Endodermal cell (in vitro differentiated cells): ENCODE measurements at regions not wholly inside any gene's neighbourhood (a gene's known extent, or its start where the extent isn't known, plus 50 kb on each side); places are given as distances from the start of the nearest gene placed in this dataset.

ENCODE experiments used
- DNase-seq: peaks from one replicate; pipeline ENCODE4 v3.0.0-alpha.2; 2017
- H3K27ac ChIP-seq: 2 replicates; pipeline ENCODE4 v1.5.1; 2013; ENCODE audit warnings: mild to moderate bottlenecking, low read depth, low read length, moderate library complexity
- H3K27me3 ChIP-seq: 2 replicates; pipeline ENCODE4 v1.6.1; 2013; ENCODE audit warnings: mild to moderate bottlenecking, low read length, moderate library complexity; ENCODE audit not compliant: insufficient read depth, control insufficient read depth, poor library complexity, severe bottlenecking
- H3K36me3 ChIP-seq: 2 replicates; pipeline ENCODE4 v1.7.0; 2013; ENCODE audit warnings: mild to moderate bottlenecking, low read length, moderate library complexity; ENCODE audit not compliant: control insufficient read depth, insufficient read depth
- H3K4me1 ChIP-seq: one replicate; pipeline ENCODE4 v1.7.0; 2013; ENCODE audit warnings: low read length; ENCODE audit not compliant: control insufficient read depth, insufficient read depth
- H3K4me3 ChIP-seq: 2 replicates; pipeline ENCODE4 v1.5.1; 2013; ENCODE audit warnings: mild to moderate bottlenecking, low read length, moderate library complexity
- H3K9ac ChIP-seq: 2 replicates; pipeline ENCODE4 v1.6.1; 2013; ENCODE audit warnings: mild to moderate bottlenecking, low read length, moderate library complexity; ENCODE audit not compliant: poor library complexity, severe bottlenecking; ENCODE audit errors: extremely low read depth
- H3K9me3 ChIP-seq: 2 replicates; pipeline ENCODE4 v1.6.1; 2013; ENCODE audit warnings: mild to moderate bottlenecking, low read length, moderate library complexity; ENCODE audit not compliant: control insufficient read depth
- H3K27ac Mint-ChIP-seq: 2 replicates; pipeline ENCODE4 v1.8.0; 2020; ENCODE audit warnings: mixed read lengths
- H3K27me3 Mint-ChIP-seq: 2 replicates; pipeline ENCODE4 v1.8.0; 2021; ENCODE audit warnings: mild to moderate bottlenecking, mixed read lengths; ENCODE audit not compliant: insufficient read depth
- H3K36me3 Mint-ChIP-seq: 2 replicates; pipeline ENCODE4 v1.8.0; 2020; ENCODE audit warnings: low read depth, mixed read lengths
- H3K4me1 Mint-ChIP-seq: 2 replicates; pipeline ENCODE4 v1.8.0; 2020; ENCODE audit warnings: mixed read lengths
- H3K4me3 Mint-ChIP-seq: 2 replicates; pipeline ENCODE4 v1.8.0; 2020; ENCODE audit warnings: mild to moderate bottlenecking, moderate library complexity, mixed read lengths
- H3K9me3 Mint-ChIP-seq: 2 replicates; pipeline ENCODE4 v1.8.0; 2020; ENCODE audit warnings: mild to moderate bottlenecking, mixed read lengths
- CTCF ChIP-seq: fragments of 200-600 bp; sonication (generic); conservative IDR thresholded peaks from 2 replicates; pipeline ENCODE4 v1.5.0; 2021; ENCODE audit warnings: antibody characterized with exemption, mild to moderate bottlenecking
- WGBS, 2 experiments: methylation state at CpG; one replicate each; pipeline versions ENCODE4 v1.1.5 to v1.1.7; 2013; ENCODE audit warnings: missing lambda C conversion rate in 2 of 2, mixed read lengths in 1 of 2; ENCODE audit not compliant: insufficient coverage in 1 of 2, insufficient read length in 1 of 2; 5-methylcytosine and 5-hydroxymethylcytosine counted together

- H3K27me3 ChIP-seq: no peaks in the 10 kb centered on the region
- no peak overlapping the region for H3K27ac ChIP-seq
- no peaks in the 10 kb centered on the region for H3K27me3 Mint-ChIP-seq
- H3K9me3 ChIP-seq: no peaks in the 10 kb centered on the region
- TF ChIP-seq CTCF: no peak
- no peak overlapping the region for H3K4me3 Mint-ChIP-seq
- 92 to 95% methylated on average over 4 of the region's 4 CpGs for WGBS, 2 experiments
- no peak overlapping the region for H3K9ac ChIP-seq
- H3K9me3 Mint-ChIP-seq: no peaks in the 10 kb centered on the region
- no peak overlapping the region for H3K4me3 ChIP-seq
- no peaks in the 10 kb centered on the region for H3K36me3 Mint-ChIP-seq
- H3K4me1 ChIP-seq: no peaks in the 10 kb centered on the region
- H3K36me3 ChIP-seq: no peaks in the 10 kb centered on the region
- peaks cover 3% of the 10 kb centered on the region for H3K4me1 Mint-ChIP-seq
- H3K27ac Mint-ChIP-seq: no peak overlapping the region
- DNase-seq: no peak
Observed at GRCh38 chr2:5042666-5043440, 649.3 kb upstream of the SOX11 start.

GRCh38 chr2:5051300-5051699 is 640.9 kb upstream of the SOX11 start:
- Mint-ChIP-seq H3K36me3 (no peaks in the 10 kb centered on the region), H3K27ac (no peak overlapping the region), H3K27me3 (no peaks in the 10 kb centered on the region), H3K4me3 (no peak overlapping the region), H3K4me1 (peaks cover 3% of the 10 kb centered on the region), H3K9me3 (no peaks in the 10 kb centered on the region)
- WGBS, 2 experiments: 91 to 100% methylated on average over 1 to 2 of the region's 2 CpGs
- no peak overlapping the region for H3K4me3 ChIP-seq
- H3K9me3 ChIP-seq: no peaks in the 10 kb centered on the region
- H3K27ac ChIP-seq: no peak overlapping the region
- no peaks in the 10 kb centered on the region for H3K36me3 ChIP-seq
- no peak for DNase-seq
- H3K27me3 ChIP-seq: no peaks in the 10 kb centered on the region
- H3K4me1 ChIP-seq: no peaks in the 10 kb centered on the region
- TF ChIP-seq CTCF: no peak
- no peak overlapping the region for H3K9ac ChIP-seq

DNA sequence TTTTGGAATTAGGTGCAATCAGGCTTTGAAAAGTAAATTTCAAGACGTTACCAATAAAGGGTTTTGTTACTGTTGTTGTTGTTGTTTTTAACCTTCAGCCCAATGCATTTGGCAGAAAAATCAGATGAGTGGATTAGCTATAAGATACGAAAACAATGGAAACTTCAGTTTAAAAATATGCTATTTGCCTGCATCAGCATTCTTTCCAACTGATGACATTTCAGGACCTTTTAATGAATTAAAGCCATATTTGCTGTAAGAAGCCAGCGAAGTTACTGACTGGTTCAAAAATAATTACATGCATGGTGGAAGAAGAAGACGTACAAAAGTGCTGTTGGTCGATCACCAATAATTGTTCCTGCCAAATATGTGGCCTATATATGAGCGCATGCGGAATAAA is 639.3 kb upstream of the SOX11 start:
- no peaks in the 10 kb centered on the region for H3K27me3 Mint-ChIP-seq
- WGBS, 2 experiments: 95 to 100% methylated on average over 7 of the region's 7 CpGs
- TF ChIP-seq CTCF: no peak
- no peaks in the 10 kb centered on the region for H3K9me3 Mint-ChIP-seq
- no peak for DNase-seq
- H3K4me1 Mint-ChIP-seq: peaks cover 10% of the 10 kb centered on the region
- Histone ChIP-seq H3K9me3 (no peaks in the 10 kb centered on the region), H3K4me1 (no peaks in the 10 kb centered on the region), H3K27me3 (no peaks in the 10 kb centered on the region), H3K36me3 (no peaks in the 10 kb centered on the region), H3K4me3 (no peak overlapping the region), H3K27ac (no peak overlapping the region), H3K9ac (no peak overlapping the region)
- no peak overlapping the region for H3K4me3 Mint-ChIP-seq
- no peaks in the 10 kb centered on the region for H3K36me3 Mint-ChIP-seq
- H3K27ac Mint-ChIP-seq: no peak overlapping the region
